ENCODE measurements at regions not wholly inside any gene's neighbourhood (a gene's known extent, or its start where the extent isn't known, plus 50 kb on each side); places are given as distances from the start of the nearest gene placed in this dataset.

DNA sequence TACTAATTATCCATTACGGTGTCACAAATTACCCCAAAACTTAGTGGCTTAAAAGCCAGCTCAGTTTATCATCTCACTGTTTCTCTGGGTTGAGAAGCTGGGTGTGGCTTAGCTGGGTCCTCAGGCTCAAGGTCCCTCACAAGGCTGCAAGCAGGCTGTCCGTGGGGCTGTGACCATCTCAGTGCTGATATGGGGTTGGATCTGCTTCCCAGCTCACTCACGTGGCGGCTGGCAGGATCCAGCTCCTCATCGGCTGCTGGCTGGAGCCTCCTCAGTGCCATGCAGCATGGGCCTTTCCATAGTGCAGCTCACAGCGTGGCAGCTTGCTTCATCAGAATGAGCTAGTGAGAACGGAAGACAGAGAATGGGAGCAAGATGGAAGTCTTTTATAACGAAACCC, 128.5 kb upstream of the CPEB4 start:
- no peak overlapping the region for H2BK20ac ChIP-seq (ENCODE audit: low read depth, low read length)
- intact Hi-C loops (cut with micrococcal nuclease) = loop anchor here (5.0 kb wide), 1 partner anchor 128 kb away; the partner anchor contains the start of gene CPEB4
- in situ Hi-C loops (cut with MboI; ENCODE audit: low sequenced_read_pairs) = no loop called here

More for the DNA sequence above, 128.5 kb upstream of the CPEB4 start:
- CTCF ChIA-PET = no interaction called here
- no peak overlapping the region for H3K56ac ChIP-seq (ENCODE audit: extremely low read depth, insufficient read depth, low read length)
- H2BK120ac ChIP-seq (ENCODE audit: low read depth, low read length) = no peak overlapping the region
- H2BK15ac ChIP-seq (ENCODE audit: low read depth, low read length) = no peak overlapping the region
- ATAC-seq (ENCODE audit: low read depth) = no peak
- H3K9me1 ChIP-seq (ENCODE audit: insufficient read depth, low read length) = 0 out of 2 replicates have a peak, but pooled peaks cover 4% of the 10 kb centered on the region
- H4K8ac ChIP-seq (ENCODE audit: low read depth in 2 of 2, low read length in 2 of 2) = no peak overlapping the region
- POLR2A ChIA-PET (ENCODE audit: unreplicated experiment) = no interaction called here
- H4K91ac ChIP-seq (ENCODE audit: insufficient read depth, low read depth, low read length) = no peak overlapping the region
- no peak overlapping the region for H3K23ac ChIP-seq (ENCODE audit: low read depth, low read length)
- H3K18ac ChIP-seq (ENCODE audit: low read depth, low read length) = no peak overlapping the region
- H2AK5ac ChIP-seq (ENCODE audit: low read depth, low read length) = no peak overlapping the region
- H3K4me3 ChIP-seq (ENCODE audit: insufficient read depth, low read depth, low read length) = no peak overlapping the region
- H3K36me3 ChIP-seq (ENCODE audit: control insufficient read depth, insufficient read depth, low read length) = no peaks in the 10 kb centered on the region
- no peaks in the 10 kb centered on the region for H4K20me1 ChIP-seq (ENCODE audit: insufficient read depth, low read length)
- WGBS, 2 experiments (ENCODE audit: extremely low coverage in 2 of 2, insufficient read length in 1 of 2) = 100% methylated on average over 1 of the region's 8 CpGs; no CpG with 5 or more reads in 1 of the 2 experiments
- peaks cover 2% of the 10 kb centered on the region for H3K27me3 ChIP-seq (ENCODE audit: control insufficient read depth, insufficient read depth, low read length)
- no peaks in the 10 kb centered on the region for H3K9me3 ChIP-seq (ENCODE audit: control insufficient read depth, insufficient read depth, low read length)
- H3K4me1 ChIP-seq (ENCODE audit: control insufficient read depth, insufficient read depth, low read length) = peaks cover 6% of the 10 kb centered on the region
- no TSS peak for BruUV-seq (replicated peaks)
- no peak overlapping the region for H2BK5ac ChIP-seq (ENCODE audit: low read depth, low read length, poor library complexity, severe bottlenecking)
- no peak overlapping the region for H3K14ac ChIP-seq (replicated peaks; ENCODE audit: low read depth, low read length)
- no peak overlapping the region for H2AFZ ChIP-seq (replicated peaks; ENCODE audit: low read length, poor library complexity)
- no peaks in the 10 kb centered on the region for H3K79me1 ChIP-seq (ENCODE audit: low read depth in 1 of 2, low read length in 2 of 2)
- H2AK9ac ChIP-seq (replicated peaks; ENCODE audit: low read depth, low read length, poor library complexity) = no peak overlapping the region
- TF ChIP-seq POLR2A (IDR thresholded peaks at IDR 0.05; ENCODE audit: low read depth, low read length) (no peak), USF2 (IDR thresholded peaks at IDR 0.05; ENCODE audit: low read depth, low read length) (no peak), MAFK (IDR thresholded peaks at IDR 0.05; ENCODE audit: low read depth, low read length) (no peak), SMC3 (IDR thresholded peaks at IDR 0.05; ENCODE audit: low read depth, low read length) (no peak)
- H3K27ac ChIP-seq (ENCODE audit: insufficient read depth, low read length) = no peak overlapping the region
- dilution Hi-C loops (cut with HindIII; ENCODE audit: low sequenced_read_pairs, unreplicated experiment) = no loop called here
- no peak overlapping the region for H3K4me2 ChIP-seq (ENCODE audit: low read depth, low read length)
- H3K4ac ChIP-seq (ENCODE audit: low read depth, low read length) = no peak overlapping the region
- no peak overlapping the region for H3K9ac ChIP-seq (ENCODE audit: low read depth, low read length)
- H4K5ac ChIP-seq (ENCODE audit: low read depth, low read length) = no peak overlapping the region
- no peak for DNase-seq
